HG03432 (cell line): ENCODE measurements at regions not wholly inside any gene's neighbourhood (a gene's known extent, or its start where the extent isn't known, plus 50 kb on each side); places are given as distances from the start of the nearest gene placed in this dataset.

Experiments
- ATAC-seq: cut with Tn5 transposase; IDR thresholded peaks from one replicate; pipeline ENCODE4 v1.9.1; 2021; ENCODE audit warnings: mild to moderate bottlenecking, moderate library complexity; ENCODE audit not compliant: unreplicated experiment

GRCh38 chr18:78303519-78304191 is 676.0 kb upstream of the SALL3 start:
- ATAC-seq = no peak

- no peak for ATAC-seq
Measured at GRCh38 chr18:78304192-78305164, 675.1 kb upstream of the SALL3 start.

GRCh38 chr18:78305789-78306188 is 673.8 kb upstream of the SALL3 start:
- no peak for ATAC-seq

- no peak for ATAC-seq
Measured at GRCh38 chr18:78309307-78309706, 670.3 kb upstream of the SALL3 start.

- ATAC-seq = no peak
Measured at GRCh38 chr18:78309924-78310323, 669.7 kb upstream of the SALL3 start.

- ATAC-seq = no peak
Measured at GRCh38 chr18:78319264-78319663, 660.4 kb upstream of the SALL3 start.

GRCh38 chr18:78319961-78320360 is 659.7 kb upstream of the SALL3 start:
- ATAC-seq = no peak

GRCh38 chr18:78321402-78321801 is 658.2 kb upstream of the SALL3 start:
- no peak for ATAC-seq

GRCh38 chr18:78323453-78324197 is 656.0 kb upstream of the SALL3 start:
- no peak for ATAC-seq

- ATAC-seq = no peak
Measured at GRCh38 chr18:78327643-78328042, 652.0 kb upstream of the SALL3 start.

- no peak for ATAC-seq
Measured at GRCh38 chr18:78330766-78331165, 648.9 kb upstream of the SALL3 start.

- no peak for ATAC-seq
Measured at GRCh38 chr18:78352910-78353309, 626.7 kb upstream of the SALL3 start.

- ATAC-seq = no peak
Measured at GRCh38 chr18:78362198-78362597, 617.4 kb upstream of the SALL3 start.

GRCh38 chr18:78363556-78364387 is 615.8 kb upstream of the SALL3 start:
- no peak for ATAC-seq

- ATAC-seq = no peak
Measured at GRCh38 chr18:78364388-78364960, 615.1 kb upstream of the SALL3 start.

- no peak for ATAC-seq
Measured at GRCh38 chr18:78367996-78368395, 611.6 kb upstream of the SALL3 start.

GRCh38 chr18:78368726-78369125 is 610.9 kb upstream of the SALL3 start:
- ATAC-seq = no peak

- no peak for ATAC-seq
Measured at GRCh38 chr18:78376046-78376445, 603.6 kb upstream of the SALL3 start.

GRCh38 chr18:78378403-78378802 is 601.2 kb upstream of the SALL3 start:
- ATAC-seq = no peak

GRCh38 chr18:78378983-78379382 is 600.6 kb upstream of the SALL3 start:
- ATAC-seq = no peak
